AG09319 (cell line): ENCODE measurements at regions not wholly inside any gene's neighbourhood (a gene's known extent, or its start where the extent isn't known, plus 50 kb on each side); places are given as distances from the start of the nearest gene placed in this dataset.

Experiments
- DNase-seq: peaks from one replicate; pipeline ENCODE4 v3.0.0-alpha.2; 2010; ENCODE audit warnings: low read depth; ENCODE audit errors: extremely low read depth
- CTCF ChIP-seq: IDR thresholded peaks from 2 replicates; pipeline ENCODE4 v1.5.1; 2011; ENCODE audit warnings: low read depth, mild to moderate bottlenecking, inconsistent platforms, low read length, moderate library complexity

GRCh38 chr3:147046916-147047315, 359.4 kb downstream of the ZIC4 start:
- TF ChIP-seq CTCF: no peak
- no peak for DNase-seq

- DNase-seq: no peak
- TF ChIP-seq CTCF: no peak
Measured at GRCh38 chr3:147038481-147038880, 367.9 kb downstream of the ZIC4 start.

GRCh38 chr3:147034359-147034758, 372.0 kb downstream of the ZIC4 start:
- no peak for TF ChIP-seq CTCF
- DNase-seq: no peak

GRCh38 chr3:147030274-147030673, 376.1 kb downstream of the ZIC4 start:
- no peak for TF ChIP-seq CTCF
- DNase-seq: no peak

- DNase-seq: no peak
- no peak for TF ChIP-seq CTCF
Measured at GRCh38 chr3:147015334-147015733, 391.0 kb downstream of the ZIC4 start.

- no peak for TF ChIP-seq CTCF
- DNase-seq: no peak
Measured at GRCh38 chr3:147008886-147009285, 397.5 kb downstream of the ZIC4 start.

GRCh38 chr3:147008458-147008857, 397.9 kb downstream of the ZIC4 start:
- DNase-seq: no peak
- no peak for TF ChIP-seq CTCF
